ENCODE measurements at regions not wholly inside any gene's neighbourhood (a gene's known extent, or its start where the extent isn't known, plus 50 kb on each side); places are given as distances from the start of the nearest gene placed in this dataset.
"Not testable (repeated sequence)": the region's sequence is repeated elsewhere in the genome, so short reads cannot be mapped to it uniquely, and the experiment has no call there.

DNA sequence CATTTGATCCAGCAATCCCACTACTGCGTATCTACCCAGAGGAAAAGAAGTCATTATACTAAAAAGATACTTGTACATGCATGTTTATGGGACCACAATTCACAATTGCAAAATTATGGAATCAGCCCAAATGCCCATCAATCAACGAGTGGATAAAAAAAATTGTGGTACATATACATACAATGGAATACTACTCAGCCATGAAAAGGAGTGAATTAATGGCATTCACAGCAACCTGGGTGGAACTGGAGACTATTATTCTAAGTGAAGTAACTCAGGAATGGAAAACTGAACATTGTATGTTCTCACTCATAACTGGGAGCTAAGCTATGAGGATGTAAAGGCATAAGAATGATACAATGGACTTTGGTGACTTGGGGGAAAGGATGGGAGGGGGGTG, 227.3 kb downstream of the IGSF11 start:
- not testable (repeated sequence) for DNase-seq

GRCh38 chr3:118808723-118809122, 225.9 kb downstream of the IGSF11 start:
- DNase-seq, result no peak

DNA sequence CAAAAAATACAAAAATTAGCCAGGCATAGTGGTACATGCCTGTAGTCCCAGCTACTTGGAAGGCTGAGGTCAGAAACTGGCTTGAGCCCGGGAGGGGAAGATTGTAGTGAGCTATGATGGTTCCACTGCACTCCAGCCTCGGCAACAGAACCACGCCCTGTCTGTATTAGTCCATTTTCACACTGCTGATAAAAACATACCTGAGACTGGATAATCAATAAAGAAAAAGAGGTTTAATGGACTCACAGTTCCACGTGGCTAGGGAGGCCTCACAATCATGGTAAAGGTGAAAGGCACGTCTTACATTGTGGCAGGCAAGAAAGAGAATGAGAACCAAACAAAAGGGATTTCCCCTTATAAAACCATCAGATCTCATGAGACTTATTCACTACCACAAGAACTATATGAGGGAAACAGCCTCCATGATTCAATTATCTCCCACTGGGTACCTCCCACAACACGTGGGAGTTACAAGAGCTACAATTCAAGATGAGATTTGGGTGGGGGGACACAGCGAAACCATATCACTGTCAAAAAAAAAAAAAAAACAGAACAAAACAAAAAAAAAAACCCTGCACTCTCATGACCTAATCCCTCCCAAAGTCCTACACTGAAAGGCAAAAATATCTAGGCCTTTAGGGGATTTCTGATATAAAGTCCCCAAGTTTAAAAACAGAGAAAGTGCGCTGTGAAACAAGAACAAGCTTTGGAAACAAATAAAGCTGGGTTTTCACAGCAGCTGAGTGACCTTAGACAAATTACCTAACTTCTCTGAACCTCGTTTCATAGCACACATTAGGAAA, 224.7 kb downstream of the IGSF11 start:
- no peak for DNase-seq

DNA sequence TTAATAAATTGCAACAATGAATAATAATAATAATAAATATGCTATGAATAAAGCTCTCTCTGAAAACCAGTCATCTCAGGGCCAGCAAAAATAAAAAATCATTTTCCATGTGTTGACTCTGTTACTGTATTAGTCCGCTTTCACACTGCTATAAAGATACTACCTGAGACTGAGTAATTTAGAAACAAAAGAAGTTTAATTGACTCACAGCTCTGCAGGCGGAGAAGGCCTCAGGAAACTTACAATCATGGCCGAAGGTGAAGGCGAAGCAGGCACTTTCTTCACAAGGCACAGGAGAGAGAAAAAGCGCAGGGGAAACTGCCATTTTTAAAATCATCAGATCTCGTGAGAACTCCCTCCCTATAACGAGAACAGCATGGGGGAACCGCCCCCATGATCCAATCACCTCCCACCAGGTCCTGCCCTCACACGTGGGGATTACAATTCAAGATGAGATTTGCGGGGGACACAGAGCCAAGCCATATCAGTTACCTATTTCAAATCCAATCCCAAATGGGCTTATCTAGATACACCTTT, 224.1 kb downstream of the IGSF11 start:
- DNase-seq, result no peak

DNA sequence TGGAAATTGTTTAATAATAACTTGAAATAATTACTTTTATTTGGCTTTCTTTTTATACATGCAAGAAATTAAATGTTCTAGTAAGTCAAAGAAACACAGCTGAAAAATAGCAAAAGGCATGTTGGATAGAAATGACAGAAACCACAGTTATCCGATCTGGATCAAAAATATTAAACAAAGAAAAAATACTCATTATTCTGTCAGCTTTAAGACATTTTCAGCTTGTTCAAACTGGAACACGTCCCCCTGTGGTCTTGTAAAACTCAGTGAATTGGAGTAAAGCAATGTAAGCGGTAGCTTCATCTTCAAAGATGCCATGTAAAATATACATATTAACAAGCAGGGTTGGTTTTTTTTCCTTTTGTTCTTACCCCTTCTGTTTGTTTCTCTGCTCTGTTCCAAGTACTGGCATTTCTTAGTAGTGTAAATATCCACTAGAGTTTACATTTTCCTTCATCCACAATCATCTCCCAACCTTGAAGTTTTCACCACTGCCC, 223.4 kb downstream of the IGSF11 start:
- no peak for DNase-seq

- no peak for DNase-seq
Measured at GRCh38 chr3:118813472-118813871, 221.2 kb downstream of the IGSF11 start.

DNA sequence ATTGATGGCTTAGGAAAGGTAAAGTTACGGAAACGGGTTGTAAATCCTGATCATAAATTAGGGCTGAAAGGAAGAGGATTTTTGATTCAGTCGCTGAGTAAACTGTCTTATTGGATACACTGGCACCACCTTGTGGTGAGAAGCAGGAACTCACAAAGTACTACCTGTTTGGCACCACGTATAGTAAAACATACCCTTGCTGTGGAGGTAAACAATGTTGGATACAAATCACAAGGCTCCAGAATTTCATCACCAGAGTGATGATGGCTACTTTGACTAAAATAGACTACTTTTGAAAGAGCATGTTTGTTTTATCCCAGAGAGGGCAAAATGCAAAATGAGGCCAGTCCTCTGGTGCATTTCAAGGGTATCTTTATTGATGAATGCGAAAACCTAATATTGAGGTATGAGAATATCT, 216.9 kb downstream of the IGSF11 start:
- DNase-seq, result peak; percentile 42 to 83 (median 74)

DNA sequence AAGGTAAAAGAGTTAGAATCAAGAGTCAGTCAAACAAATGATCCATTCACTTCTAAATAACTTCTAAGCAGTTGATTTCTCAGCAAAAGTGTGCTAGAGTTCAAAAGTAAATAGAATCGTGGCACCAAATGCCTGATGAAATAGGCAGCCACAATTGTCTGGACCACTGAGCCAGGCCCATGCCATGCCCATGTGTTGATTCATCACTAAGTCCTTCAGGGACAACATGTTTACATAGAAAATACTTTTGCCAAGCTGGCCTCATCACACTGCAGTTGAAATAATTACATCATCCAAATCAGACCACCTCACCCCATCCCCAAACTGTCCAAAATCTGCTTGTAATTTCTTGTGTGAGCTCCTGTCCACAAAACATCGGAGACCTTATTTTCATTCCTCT, 216.3 kb downstream of the IGSF11 start:
- no peak for DNase-seq

GRCh38 chr3:118823626-118824025, 211.0 kb downstream of the IGSF11 start:
- no peak for DNase-seq

- DNase-seq, result peak in 2 of 3 experiments; percentile 23 to 64
Measured at GRCh38 chr3:118827446-118827845, 207.2 kb downstream of the IGSF11 start.

GRCh38 chr3:118828351-118828750, 206.3 kb downstream of the IGSF11 start:
- no peak for DNase-seq

- DNase-seq, result no peak
Measured at GRCh38 chr3:118833075-118833474, 201.6 kb downstream of the IGSF11 start.

DNA sequence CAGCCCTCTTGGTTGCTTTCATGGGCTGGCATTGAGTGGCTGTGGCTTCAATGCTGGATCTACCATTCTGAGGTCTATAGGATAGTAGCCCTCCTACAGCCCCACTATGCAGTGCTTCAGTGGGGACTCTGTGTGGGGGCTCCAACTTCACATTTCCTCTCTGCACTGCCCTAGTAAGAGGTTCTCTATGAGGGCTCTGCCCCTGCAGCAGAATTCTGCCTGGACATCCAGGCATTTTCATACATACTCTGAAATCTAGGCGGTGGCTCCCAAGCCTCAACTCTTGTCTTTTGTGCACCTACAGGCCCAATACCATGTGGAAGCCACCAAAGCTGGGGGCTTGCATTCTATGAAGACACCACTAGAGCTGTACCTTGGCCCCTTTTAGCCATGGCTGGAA, 195.8 kb downstream of the IGSF11 start:
- DNase-seq, result no peak

GRCh38 chr3:118842147-118842863, 192.3 kb downstream of the IGSF11 start:
- peak in 1 of 3 experiments; percentile 9 for DNase-seq

GRCh38 chr3:118846176-118846575, 188.5 kb downstream of the IGSF11 start:
- no peak for DNase-seq
